CD4-positive, alpha-beta T cell treated with Interleukin-21 for 1 hour (primary cell): ENCODE measurements at regions not wholly inside any gene's neighbourhood (a gene's known extent, or its start where the extent isn't known, plus 50 kb on each side); places are given as distances from the start of the nearest gene placed in this dataset.
"Not testable (repeated sequence)": the region's sequence is repeated elsewhere in the genome, so short reads cannot be mapped to it uniquely, and the experiment has no call there.

Source experiments
- DNase-seq: peaks from one replicate; pipeline ENCODE4 v3.0.0-alpha.2; 2020

DNA sequence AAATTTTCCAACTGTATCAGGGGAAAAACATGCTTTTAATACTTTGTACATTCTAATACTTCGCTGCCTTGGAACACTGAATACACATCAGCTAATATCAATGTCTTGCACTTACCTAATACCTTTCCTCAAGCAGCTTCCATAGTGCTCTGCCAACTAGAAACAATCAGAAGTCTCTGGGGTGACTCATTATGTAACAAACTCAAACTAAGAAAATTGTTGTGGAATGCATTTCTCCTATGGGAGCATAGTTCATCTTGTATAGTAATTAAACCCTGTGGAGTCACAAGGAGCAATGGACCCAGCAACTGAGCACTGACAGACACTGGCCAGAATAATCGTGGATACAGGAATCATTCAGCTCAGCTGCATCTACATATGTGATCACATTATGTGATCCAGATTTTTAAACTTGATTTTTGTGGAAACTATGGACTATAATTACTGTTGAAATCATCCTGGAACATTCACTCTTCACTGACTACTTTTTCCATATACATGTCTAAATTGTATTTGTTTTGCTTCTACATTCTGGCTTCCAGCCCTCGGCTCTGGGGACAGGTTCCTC lies 496.9 kb downstream of the TMA16 start:
- DNase-seq, result no peak

DNA sequence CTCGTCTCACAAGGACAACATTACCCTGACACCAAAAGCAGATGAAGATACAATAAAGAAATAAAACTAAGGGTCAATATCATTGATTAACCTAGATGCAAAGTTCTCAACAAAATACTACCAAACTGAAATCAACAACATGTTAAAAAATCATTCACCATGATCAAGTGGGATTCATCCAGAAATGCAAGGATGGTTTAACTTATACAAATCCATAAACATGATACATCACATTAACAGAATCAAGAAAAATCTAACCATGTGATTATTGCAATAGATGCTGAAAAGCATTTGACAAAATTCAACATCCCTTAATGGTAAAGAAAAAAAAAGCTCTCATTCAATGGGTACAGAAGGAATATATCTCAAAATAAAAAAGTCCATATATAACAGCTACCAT lies 514.9 kb downstream of the TMA16 start:
- no peak for DNase-seq

DNA sequence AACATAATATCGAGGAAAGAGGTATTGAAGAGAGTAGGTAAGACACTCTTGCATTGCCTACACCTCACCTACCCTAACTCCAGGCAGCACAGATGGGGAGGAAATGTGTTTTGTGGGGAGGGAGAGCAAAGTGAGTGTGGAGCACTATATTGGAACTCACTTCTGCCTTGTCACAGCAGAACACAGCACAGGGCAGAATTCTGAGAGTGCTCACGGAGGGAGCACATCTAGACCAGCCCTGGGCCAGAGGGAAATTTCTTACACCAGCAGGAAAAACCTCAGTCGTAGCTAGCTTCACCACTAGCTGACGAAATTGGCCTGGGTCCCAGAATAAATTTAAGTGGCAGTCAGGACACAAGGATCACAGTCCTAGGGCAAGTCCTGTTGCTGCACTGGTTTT lies 517.3 kb downstream of the TMA16 start:
- no peak for DNase-seq

DNA sequence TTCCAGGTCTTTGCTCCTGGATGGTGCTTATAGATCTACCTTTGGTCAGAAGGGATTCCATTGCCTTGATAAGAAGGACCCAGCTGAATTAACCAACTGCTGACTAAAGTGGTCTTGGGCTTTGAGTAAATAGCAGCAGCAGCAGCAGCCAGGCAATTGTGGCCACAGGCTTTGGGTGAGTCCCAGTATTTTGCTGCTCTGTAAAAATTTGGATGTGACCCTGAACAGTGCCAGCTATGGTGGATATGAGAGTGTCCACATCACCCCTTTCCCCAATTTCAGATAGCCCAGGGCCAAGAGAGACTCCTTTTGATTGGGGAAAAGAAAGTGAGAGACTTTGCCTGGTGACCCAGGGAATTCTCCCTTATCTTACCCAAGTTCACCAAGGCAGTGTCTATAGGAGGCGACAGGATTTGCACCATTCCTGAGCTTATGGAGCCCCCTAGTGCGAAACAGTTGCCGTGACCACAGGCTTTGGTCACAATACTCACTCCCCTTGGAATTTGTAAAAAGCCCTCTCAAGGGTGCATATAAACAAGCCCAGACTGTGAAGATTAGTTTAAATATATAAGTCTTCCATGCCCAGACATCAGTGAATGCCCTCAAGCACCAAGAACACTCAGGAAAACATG lies 518.0 kb downstream of the TMA16 start:
- DNase-seq, result peak; percentile 30

DNA sequence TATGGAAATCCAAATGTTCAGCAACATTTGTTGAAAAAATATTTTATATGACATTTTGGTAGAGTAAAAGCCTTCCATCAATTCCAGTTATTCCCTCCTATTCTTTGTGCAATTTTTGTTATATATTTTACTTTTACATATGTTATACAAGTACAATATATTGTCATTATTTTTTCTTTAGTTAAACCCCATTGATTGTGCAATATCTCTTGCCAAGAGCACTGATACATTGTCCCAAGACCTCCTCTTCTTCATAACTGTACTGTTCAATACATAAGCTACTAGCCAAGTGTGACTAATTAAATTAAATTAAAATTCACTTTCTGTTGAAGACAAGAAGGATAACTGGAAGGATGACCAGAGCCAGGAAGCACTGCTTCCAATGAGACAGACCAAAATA lies 527.5 kb downstream of the TMA16 start:
- DNase-seq, result no peak

DNA sequence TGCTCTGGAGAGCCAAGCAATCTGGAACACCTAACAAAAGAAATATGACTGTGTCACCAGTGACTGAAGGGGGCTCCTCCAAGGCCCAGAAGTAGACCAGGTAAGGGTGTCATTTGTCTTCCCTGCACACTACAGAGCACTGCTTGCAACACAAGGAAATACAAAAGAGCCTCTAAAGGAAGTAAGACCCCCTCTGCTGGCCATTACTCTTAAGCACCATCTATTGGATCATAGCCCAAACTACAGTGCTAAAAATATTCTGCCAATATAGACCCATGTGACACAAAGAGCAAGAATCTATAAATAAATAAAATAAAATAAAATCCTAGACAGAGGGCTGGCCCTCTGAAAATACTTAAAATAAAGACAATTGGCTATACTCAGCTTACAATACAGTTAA lies 528.7 kb downstream of the TMA16 start:
- no peak for DNase-seq

DNA sequence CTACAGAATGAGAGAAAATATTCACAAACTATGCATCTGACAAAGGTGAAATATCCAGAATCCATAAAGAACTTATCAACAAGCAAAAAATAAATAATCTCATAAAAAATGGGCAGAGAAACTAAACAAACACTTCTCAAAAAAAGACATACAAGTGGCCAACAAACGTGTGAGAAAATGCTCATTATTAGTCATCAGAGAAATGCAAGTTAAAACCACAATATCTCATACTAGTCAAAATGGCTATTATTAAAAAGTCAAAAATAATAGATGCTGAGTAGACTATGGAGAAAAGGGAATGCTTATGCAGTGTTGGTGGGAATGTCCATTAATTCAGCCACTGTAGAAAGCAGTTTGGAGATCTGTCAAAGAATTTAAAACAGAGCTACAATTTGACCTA lies 533.3 kb downstream of the TMA16 start:
- DNase-seq, result no peak

DNA sequence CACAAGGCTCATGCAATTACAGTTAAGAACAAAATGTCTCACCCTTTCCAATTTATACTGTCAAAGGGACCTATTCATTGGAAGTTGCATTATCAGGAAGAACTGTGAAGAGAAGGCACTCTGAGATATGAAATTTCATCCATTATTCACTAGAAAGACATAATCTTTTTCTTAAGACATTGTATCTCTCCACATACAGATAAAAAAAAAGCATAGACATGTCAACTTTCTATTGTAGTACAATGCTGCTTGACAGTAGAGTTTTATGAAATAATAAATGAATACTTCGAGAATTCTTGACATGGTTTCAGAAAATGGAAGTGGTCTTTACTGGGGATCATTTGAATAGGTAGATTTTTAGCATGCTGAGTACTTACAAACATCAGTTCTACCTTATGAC lies 545.0 kb downstream of the TMA16 start:
- no peak for DNase-seq

DNA sequence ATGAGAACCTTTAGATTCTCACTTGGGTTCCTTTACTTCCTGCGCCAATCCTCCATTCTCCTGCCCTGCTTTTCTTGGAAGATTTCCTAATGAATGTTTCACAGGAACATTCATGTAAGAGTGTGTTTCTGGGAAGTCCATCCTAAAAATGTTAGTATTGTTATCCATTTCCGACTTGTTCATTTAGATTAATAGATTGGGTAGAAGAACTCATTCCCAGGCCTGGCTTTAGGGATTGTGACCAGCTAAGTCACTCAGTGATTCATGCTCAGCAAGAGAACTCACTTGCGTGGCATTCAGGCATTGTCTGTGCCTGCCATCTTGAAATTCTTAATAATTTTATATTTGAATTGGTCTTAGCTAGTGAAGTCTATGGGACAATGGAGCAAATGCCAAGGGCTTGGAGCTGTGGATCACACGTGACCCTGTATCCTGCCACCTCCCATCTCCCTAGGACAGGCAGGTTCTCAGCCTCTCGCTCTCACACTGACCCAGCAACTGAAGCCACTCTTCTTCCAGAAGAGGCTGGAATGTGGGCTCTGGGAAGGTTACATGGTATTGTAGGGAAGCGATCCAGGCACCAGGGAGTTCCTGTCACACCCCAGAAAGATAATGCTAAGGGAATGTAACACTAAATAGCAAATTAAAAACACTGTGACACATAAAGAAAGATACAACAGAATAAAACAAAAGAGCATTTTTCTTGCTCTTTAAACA lies 562.1 kb downstream of the TMA16 start:
- DNase-seq, result no peak

DNA sequence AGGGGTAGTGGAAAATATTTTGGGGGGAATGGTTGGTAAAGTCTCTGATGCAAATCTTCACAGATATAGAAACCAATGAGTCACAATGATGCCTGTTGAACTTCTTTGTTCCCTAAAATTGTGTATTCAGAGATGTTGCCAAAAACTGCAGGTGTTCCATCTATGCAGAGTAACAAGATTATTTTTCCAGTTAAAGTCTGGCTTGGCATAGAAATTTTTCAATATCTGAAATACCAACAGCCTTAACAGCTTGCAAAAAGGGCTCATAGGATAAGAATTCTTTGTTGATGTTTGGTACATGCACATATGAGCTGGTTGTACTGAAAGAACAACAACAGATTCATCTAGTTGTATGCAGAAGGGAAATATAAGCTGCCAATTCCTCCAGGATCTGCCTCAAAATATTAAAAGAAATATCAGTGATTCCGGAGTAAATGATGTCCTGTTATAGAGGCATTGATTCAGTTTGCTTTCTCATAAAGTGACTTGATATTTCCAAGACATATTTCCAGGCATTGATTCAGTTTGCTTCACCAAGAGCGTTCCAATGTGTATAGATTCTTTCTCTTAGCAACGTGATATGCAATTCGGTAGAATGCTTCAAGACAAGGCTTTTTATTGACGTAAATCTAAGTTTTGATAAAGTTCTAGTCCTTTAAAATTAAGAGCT lies 564.4 kb downstream of the TMA16 start:
- no peak for DNase-seq

DNA sequence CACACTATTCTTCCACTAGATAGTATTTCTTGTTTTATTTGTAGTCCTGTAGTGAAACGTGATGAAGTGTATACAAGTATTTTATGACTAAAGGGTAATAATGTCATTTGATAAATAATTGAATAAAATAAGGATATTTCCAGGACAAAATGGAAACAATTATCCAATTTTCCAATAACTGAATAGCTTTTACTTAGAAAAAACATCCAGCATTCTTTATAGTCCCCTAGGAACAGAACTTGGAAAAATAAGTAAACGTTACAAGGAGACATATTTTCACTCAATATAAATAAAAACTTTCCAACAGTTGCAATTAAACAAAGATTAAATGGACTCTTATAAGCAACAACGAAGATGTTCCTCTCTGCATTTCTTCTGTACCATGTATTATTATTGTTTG lies 566.0 kb downstream of the TMA16 start:
- no peak for DNase-seq

DNA sequence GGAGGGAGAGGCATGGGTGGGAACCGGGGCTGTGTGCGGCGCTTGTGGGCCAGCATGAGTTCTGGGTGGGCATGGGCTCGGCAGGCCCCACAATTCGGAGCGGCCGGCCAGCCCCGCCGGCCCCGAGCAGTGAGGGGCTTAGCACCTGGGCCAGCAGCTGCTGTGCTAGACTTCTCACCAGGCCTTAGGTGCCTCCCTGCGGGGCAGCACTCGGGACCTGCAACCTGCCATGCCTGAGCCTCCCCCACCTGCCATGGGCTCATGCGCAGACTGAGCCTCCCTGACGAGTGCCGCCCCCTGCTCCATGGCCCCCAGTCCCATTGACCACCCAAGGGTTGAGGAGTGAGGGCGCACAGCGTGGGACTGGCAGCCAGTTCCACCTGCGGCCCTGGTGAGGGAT lies 573.9 kb downstream of the TMA16 start:
- DNase-seq, result no peak

DNA sequence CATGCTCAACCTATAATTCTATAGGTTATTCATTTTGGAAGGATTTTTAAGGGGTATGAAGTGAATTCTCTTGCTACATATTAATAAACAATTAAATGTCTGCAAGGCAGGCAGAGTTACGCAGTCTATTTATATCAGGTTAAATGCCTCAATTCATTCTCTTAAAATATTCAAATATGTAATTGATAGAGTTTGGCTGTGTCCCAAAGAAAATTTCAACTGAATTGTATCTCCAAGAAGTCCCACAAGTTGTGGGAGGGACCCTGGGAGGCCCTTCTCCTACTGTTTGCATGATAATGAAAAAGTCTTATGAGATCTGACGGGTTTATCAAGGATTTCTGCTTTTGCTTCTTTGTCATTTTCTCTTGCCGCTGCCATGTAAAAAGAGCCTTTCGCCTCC lies 576.1 kb downstream of the TMA16 start:
- no peak for DNase-seq

DNA sequence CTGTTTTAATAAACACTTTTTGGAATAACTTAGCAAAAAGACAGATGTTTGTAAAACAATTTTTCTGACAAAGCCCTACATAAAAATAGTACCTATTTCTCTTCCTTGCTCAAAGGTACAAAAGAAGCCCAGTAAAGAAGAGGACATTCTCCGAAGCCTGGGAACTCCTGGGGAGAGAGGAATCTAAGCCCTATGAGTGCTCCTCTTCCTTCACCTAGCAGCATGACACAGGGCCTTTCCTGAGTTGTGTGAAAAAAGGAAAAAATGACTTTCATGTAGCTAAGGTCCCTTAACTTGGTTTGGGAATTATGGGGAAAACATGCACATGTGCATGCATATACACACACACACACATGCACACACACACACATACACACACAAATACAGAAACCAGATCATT lies 586.9 kb downstream of the TMA16 start:
- DNase-seq, result no peak

DNA sequence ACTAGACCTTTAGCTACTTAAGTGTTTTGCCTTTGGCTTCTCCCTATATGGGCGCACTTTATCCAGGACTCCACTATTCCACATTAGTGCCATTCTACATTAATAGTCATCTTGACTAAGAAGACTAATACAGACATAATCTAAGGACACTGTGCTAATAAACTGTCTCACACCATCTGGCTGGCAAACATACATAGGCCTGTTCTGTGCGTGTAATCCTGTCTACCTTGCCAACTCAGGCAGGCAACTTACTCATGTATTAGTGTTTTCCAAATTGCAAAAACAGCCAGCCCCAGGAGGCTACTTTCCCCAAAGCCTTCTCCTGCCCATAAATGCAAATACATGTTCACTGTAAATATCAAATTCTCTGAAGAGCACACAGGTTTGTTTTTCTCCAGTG lies 587.3 kb downstream of the TMA16 start:
- DNase-seq, result no peak

DNA sequence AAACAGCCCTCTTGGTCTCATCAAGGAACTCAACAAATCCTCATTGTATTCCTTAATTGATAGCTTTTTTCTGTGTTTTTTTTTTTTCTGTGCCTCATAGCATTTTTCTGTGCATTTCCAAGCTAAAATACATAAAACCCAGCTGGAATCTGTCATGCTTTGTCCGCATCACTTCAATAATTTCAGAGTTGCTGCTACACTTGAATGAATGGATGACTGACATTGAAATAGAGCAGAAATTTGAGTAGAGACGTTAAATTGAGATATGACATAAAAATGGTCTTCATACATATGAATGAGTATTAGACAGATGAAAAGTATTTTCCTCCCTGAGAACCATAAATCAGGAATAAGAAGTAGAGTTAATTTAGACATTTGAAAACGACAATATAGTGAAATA lies 593.2 kb downstream of the TMA16 start:
- no peak for DNase-seq

DNA sequence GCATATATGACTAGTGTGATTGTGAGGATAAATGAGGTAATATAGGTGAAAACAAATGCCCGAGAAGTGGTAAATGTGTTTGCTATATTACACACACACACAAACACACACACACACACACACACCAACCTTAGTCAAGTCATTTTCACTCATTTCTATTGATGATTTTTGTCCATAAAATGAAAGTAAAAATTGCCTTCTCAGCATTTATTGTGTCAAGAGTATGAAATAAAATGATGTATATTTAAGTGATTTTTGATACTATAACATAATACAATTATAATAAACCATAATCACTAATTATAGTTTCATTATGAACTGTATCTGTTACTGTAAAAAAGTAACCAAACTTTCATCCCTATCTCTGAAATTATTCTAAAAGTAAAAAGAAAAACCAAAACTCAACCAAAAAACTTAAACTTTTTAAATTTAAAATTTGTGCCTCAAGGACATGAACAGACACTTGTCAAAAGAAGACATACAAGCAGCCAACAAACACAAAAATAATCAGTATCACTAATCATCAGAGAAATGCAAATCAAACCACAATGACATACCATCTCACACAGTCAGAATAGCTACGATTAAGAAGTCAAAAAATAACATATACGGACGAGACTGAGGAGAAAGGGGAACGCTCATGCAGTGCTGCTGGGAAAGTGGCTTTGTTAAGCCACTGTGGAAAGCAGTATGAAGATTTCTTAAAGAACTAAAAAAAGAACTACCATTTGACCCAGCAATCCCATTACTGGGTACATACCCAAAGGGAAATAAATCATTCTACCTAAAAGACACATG lies 601.0 kb downstream of the TMA16 start:
- no peak for DNase-seq

DNA sequence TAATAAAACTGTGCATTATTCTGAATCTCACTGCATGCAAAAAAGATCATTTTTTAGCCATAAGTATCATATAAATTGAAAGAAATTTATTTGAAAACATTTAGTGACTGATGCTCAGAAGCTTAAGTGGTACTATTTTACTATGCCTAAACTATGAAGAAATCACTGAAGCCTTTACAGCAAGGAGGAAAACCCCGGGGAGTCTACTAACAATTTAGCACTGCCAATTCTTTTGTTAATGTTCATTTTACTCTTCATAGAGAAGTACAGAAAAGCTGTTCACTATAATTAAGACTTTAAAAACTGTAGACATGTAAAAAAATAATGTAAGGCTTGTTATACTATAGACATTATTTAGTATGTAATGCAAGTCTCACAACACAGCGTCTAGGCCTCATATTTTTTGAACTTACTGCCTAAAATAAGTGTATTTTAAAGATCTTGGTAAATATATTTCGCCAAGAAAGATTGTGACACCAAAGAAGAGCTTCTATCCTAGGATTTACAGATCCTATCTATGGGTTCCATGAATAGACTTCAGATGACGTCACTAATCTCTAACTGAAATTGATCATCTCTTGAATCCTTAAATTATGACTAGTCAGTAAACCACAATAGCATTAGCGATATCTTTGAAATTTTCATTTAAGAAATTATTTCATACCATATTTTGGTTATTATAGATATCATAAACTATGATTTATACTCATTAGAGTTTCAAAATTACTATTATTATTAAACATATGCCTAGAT lies 602.5 kb downstream of the TMA16 start:
- no peak for DNase-seq

DNA sequence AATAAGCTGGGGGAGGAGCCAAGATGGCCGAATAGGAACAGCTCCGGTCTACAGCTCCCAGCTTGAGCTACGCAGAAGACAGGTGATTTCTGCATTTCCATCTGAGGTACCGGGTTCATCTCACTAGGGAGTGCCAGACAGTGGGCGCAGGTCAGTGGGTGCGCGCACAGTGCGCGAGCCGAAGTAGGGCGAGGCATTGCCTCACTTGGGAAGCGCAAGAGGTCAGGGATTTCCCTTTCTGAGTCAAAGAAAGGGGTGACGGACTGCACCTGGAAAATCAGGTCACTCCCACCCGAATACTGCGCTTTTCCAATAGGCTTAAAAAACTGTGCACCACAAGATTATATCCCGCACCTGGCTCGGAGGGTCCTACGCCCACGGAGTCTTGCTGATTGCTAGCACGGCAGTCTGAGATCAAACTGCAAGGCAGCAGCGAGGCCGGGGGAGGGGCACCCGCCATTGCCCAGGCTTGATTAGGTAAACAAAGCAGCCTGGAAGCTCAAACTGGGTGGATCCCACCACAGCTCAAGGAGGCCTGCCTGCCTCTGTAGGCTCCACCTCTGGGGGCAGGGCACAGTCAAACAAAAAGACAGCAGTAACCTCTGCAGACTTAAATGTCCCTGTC lies 606.4 kb downstream of the TMA16 start:
- DNase-seq, result not testable (repeated sequence)

DNA sequence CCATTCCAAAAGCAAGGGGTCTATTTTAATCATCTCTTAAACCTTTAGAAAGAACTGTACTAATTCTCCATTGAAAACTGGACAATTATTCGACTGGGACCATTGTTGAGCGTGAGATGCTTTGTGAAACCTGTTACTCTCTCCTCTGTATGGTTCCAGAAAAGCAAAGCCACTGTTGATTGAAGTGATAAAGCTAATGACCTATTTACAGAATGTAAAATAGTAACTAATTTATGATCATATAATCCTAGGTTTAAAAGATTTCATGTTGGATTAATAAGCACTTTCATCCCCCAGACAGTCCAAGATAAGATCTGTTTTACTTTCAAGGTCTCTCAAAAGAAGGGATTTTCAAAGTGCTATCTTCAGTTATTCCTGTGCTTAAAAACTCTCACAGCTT lies 614.5 kb downstream of the TMA16 start:
- no peak for DNase-seq

DNA sequence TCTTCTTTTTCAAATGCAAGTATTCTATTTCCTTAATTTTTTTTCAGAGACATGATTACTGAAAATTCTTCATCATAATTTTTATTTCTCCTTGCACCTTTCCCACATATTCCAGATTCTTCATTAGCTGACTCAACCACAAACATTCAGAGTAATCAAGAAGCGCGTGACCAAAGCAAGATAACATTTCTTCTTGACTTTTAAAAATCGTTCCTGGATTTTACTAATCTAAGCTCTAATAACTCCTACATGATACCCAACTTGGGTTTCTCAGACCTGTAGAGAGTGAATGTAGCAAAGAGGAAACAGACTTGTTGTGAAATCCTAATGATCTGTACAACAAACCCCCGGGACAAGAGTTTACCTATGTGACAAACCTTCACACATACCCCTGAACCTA lies 615.0 kb downstream of the TMA16 start:
- no peak for DNase-seq

DNA sequence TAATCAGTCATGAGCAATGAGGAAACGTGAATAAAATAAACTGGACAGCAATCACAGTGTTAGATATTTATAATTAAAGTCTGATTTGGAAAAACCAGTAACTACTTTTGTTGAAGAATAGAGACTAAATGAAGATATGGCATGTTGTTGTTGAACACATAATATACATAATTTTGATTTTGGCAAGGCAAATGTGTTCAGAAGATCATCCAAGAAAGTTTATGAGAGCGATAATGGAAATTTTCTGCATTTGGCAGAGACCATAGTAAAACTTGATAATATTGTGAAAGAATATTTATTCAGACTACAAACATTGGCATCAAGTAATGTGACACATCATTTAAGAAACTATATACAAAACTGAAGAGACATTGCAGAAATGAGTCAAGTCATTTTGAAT lies 620.7 kb downstream of the TMA16 start:
- DNase-seq, result no peak
